Osteocyte (in vitro differentiated cells): ENCODE measurements at regions not wholly inside any gene's neighbourhood (a gene's known extent, or its start where the extent isn't known, plus 50 kb on each side); places are given as distances from the start of the nearest gene placed in this dataset.

ENCODE experiments used
- DNase-seq: peaks from one replicate; pipeline ENCODE4 v3.0.0; 2021; ENCODE audit warnings: mixed read lengths; ENCODE audit not compliant: unreplicated experiment; ENCODE audit errors: extremely low spot score
- H3K27ac Mint-ChIP-seq: one replicate; pipeline ENCODE4 v1.8.0; 2021; ENCODE audit warnings: mild to moderate bottlenecking, mixed read lengths; ENCODE audit not compliant: unreplicated experiment
- H3K27me3 Mint-ChIP-seq: one replicate; pipeline ENCODE4 v1.8.0; 2021; ENCODE audit warnings: mixed read lengths; ENCODE audit not compliant: unreplicated experiment
- H3K36me3 Mint-ChIP-seq: one replicate; pipeline ENCODE4 v1.8.0; 2021; ENCODE audit warnings: mixed read lengths; ENCODE audit not compliant: unreplicated experiment
- H3K4me1 Mint-ChIP-seq: one replicate; pipeline ENCODE4 v1.8.0; 2021; ENCODE audit warnings: mixed read lengths; ENCODE audit not compliant: unreplicated experiment
- H3K4me3 Mint-ChIP-seq: one replicate; pipeline ENCODE4 v1.8.0; 2021; ENCODE audit warnings: mild to moderate bottlenecking, moderate library complexity, mixed read lengths; ENCODE audit not compliant: unreplicated experiment
- H3K9me3 Mint-ChIP-seq: one replicate; pipeline ENCODE4 v1.8.0; 2021; ENCODE audit warnings: mixed read lengths; ENCODE audit not compliant: unreplicated experiment
- TF ChIP-seq, protein P1 (sequence below): fragments of 200-600 bp; sonication (generic); IDR thresholded peaks from 2 replicates; pipeline ENCODE4 v1.5.0; 2021; ENCODE audit warnings: antibody characterized with exemption, mild to moderate bottlenecking, moderate library complexity

DNA sequence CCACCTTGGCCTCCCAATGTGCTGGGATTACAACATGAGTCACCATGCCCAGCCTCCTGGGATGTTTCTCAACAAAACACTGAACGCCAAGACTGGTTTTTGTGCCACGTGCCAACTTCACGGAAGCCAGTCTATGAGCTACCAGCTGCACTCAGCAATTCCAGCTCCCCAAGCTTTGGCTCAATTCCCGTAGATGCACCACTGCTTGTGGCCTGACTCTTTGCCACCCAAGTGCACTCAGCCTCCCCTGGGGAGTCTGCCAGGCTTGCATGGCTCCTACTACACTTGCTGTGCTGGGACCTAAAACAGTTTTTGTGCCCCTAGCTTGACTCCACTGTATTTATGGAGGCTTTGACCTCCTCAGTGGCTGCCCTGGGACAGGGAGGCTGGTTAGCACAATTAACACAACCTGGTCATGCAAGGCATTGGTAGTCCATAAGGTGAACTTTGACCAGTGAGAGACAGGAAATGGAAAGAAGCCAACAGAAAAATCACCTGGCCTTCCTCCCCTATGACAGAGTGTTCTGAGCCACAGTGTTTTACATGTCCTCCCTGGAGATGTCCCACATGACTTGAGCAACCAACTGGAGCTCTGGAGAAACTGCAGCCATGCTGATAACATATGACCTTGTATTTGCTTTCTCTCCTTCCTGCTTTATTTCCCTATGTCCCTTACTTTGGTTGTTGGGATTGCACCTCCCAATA, 1173.1 kb downstream of the UQCRFS1 start:
- Mint-ChIP-seq H3K4me3 (no peak overlapping the region), H3K4me1 (no peaks in the 10 kb centered on the region), H3K27ac (no peak overlapping the region), H3K27me3 (no peaks in the 10 kb centered on the region), H3K9me3 (peaks cover 10% of the 10 kb centered on the region), H3K36me3 (no peaks in the 10 kb centered on the region)
- peak; percentile 67 for DNase-seq
- TF ChIP-seq, protein P1, sequence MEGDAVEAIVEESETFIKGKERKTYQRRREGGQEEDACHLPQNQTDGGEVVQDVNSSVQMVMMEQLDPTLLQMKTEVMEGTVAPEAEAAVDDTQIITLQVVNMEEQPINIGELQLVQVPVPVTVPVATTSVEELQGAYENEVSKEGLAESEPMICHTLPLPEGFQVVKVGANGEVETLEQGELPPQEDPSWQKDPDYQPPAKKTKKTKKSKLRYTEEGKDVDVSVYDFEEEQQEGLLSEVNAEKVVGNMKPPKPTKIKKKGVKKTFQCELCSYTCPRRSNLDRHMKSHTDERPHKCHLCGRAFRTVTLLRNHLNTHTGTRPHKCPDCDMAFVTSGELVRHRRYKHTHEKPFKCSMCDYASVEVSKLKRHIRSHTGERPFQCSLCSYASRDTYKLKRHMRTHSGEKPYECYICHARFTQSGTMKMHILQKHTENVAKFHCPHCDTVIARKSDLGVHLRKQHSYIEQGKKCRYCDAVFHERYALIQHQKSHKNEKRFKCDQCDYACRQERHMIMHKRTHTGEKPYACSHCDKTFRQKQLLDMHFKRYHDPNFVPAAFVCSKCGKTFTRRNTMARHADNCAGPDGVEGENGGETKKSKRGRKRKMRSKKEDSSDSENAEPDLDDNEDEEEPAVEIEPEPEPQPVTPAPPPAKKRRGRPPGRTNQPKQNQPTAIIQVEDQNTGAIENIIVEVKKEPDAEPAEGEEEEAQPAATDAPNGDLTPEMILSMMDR: no peak

DNA sequence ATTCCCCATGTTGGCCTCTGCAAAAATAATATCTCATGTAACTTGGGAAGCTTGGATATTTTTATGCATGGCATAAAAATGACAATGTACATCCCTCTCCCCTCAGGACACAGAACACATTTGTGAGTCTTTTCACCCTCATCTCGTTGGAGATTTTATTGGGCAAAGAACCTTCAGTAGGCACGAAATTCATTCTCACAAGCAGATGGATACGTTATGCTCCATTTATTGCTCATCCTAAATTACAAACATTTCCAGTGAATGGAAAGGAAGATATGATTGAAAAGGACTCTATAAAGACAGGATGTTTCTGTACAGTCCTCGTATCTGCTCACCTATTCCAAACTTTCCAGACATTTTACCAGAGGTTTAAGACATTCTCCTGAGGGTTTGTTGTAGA, 1175.8 kb downstream of the UQCRFS1 start:
- no peak overlapping the region for H3K4me3 Mint-ChIP-seq
- H3K27me3 Mint-ChIP-seq: no peaks in the 10 kb centered on the region
- peaks cover 11% of the 10 kb centered on the region for H3K9me3 Mint-ChIP-seq
- no peaks in the 10 kb centered on the region for H3K4me1 Mint-ChIP-seq
- DNase-seq: no peak
- no peaks in the 10 kb centered on the region for H3K36me3 Mint-ChIP-seq
- TF ChIP-seq, protein P1: no peak
- H3K27ac Mint-ChIP-seq: no peak overlapping the region

DNA sequence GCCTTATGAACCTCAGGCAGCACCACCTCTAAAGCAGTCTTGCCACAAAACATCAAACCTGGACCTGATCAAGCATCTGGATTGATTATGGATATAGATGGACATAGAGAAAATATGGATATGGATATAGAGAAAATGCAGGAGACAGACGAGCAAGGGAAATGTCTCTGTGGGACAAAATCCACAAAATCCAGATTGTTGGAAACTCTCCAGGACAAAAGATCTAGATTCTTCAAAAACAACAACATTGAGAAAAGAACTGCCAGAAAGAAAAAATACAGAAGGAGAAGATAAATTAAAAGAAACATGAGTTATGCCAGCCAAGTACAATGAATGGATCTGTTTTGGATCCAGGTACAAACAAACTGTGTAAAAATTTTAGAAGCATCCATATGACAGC, 1176.5 kb downstream of the UQCRFS1 start:
- Mint-ChIP-seq H3K4me1 (no peaks in the 10 kb centered on the region), H3K36me3 (no peaks in the 10 kb centered on the region), H3K4me3 (no peak overlapping the region), H3K9me3 (peaks cover 14% of the 10 kb centered on the region), H3K27me3 (no peaks in the 10 kb centered on the region), H3K27ac (no peak overlapping the region)
- no peak for DNase-seq
- TF ChIP-seq, protein P1: no peak

DNA sequence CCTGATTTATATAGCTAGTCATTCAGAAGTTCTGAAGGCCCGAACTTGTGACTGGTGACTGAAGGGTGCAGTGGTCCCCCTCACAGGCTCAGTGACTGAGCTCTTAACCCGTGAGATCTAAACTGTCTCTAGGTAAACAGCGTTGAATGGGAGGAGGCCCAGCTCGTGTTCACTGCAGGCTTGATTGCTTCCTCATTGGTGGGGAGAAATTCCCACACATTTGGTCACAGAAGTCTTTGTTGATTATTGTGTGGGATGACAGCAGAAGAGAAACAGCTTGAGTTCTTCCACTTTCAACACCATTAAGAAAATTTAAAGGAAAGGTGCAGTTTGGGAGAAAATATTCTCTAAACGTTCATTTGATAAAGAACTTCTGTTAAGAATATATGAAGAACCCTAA, 1178.0 kb downstream of the UQCRFS1 start:
- Mint-ChIP-seq H3K36me3 (no peaks in the 10 kb centered on the region), H3K9me3 (peaks cover 19% of the 10 kb centered on the region), H3K27me3 (no peaks in the 10 kb centered on the region), H3K4me3 (no peak overlapping the region), H3K4me1 (no peaks in the 10 kb centered on the region), H3K27ac (no peak overlapping the region)
- no peak for DNase-seq
- TF ChIP-seq, protein P1: no peak

DNA sequence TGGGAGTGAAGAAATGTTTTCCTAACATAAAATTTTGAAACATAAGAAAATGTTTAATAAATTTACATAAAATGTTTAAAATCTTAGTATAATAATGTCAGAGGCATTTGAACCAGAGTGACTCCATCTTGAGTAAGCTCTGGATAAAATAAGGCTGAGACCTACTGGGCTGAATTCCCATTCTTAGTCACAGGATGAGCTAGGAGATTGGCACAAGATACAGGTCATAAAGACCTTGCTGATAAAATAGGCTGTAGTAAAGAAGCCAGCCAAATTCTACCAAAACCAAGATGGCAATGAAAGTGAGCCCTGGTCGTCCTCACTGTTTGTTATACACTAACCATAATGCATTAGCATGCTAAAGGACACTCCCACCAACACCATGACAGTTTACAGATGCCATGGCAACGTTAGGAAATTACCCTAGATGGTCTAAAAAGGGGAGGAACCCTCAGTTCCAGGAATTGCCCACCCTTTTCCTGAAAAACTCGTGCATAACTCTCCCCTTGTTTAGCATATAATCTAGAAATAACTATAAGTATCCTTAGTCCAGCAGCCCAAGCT, 1184.0 kb downstream of the UQCRFS1 start:
- Mint-ChIP-seq H3K9me3 (peaks cover 12% of the 10 kb centered on the region), H3K27me3 (no peaks in the 10 kb centered on the region), H3K4me1 (no peaks in the 10 kb centered on the region), H3K4me3 (no peak overlapping the region), H3K36me3 (no peaks in the 10 kb centered on the region), H3K27ac (no peak overlapping the region)
- TF ChIP-seq, protein P1: no peak
- DNase-seq: no peak
